ENCODE measurements at regions not wholly inside any gene's neighbourhood (a gene's known extent, or its start where the extent isn't known, plus 50 kb on each side); places are given as distances from the start of the nearest gene placed in this dataset.

DNA sequence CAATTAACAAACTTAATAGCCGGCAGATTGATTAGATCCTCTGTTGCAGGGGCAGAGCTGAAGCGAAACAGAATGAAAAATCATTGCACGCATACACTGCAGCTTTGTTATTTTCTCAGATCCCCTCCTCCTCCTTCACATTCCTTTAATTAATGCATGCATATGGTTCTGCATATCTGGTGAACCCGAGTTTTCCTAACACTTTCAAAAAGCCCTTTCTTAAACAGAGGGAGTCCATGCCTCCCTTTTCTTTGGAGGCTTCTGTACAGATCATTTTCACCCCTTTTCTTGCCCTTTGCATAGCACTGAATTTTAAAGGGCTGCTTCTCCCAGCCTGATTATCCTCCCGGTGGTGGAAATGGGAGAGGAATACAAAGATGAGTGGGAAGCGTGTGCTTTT lies 136.6 kb upstream of the TBCA start:
- Mint-ChIP-seq H3K27ac (no peak overlapping the region), H3K36me3 (no peaks in the 10 kb centered on the region; the same call in 1 of the 2 replicates), H3K27me3 (ENCODE audit: low read depth) (peaks cover 19% of the 10 kb centered on the region), H3K9me3 (peaks cover 18% of the 10 kb centered on the region), H3K4me1 (peaks cover 24% of the 10 kb centered on the region), H3K4me3 (no peak overlapping the region)
- ChIA-PET CTCF (no interaction called here), POLR2A (no interaction called here)
- ATAC-seq = no peak
- TF ChIP-seq CREB1 (CRISPR knock-in tag; IDR thresholded peaks at IDR 0.05) (no peak), GRHL2 (CRISPR knock-in tag; IDR thresholded peaks at IDR 0.05; ENCODE audit: insufficient replicate concordance, severe bottlenecking) (no peak)
- no peak for DNase-seq (ENCODE audit: low spot score)

DNA sequence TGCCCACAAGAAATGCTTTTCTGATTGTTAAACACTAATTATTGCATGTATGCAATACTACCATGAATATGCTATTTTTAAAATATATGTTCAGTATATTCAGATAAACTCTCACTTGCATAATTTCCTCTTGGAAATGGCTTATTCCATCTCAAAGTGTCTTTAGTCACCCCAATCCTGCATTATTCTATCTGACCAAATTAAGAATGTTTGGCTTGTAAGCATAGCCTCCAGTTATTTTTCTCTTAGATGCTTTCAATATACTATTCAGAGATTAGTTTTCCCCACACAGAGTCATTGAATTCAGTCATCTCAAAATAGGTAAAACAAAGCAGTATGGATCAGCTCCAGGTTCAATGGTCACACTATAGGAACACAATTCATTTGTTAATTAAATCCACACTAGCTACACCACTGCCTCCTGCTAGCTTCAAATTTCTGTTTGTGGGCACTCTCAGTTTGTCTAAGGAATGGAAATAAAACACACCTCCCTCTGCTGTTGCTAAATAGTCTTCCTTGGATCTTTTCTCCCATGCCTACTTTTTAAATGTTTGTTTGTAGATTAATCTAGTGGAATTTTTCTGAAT lies 134.6 kb upstream of the TBCA start:
- CTCF ChIA-PET = no interaction called here
- peaks cover 21% of the 10 kb centered on the region for H3K9me3 Mint-ChIP-seq
- no peaks in the 10 kb centered on the region; the same call in 1 of the 2 replicates for H3K36me3 Mint-ChIP-seq
- TF ChIP-seq, protein P1, sequence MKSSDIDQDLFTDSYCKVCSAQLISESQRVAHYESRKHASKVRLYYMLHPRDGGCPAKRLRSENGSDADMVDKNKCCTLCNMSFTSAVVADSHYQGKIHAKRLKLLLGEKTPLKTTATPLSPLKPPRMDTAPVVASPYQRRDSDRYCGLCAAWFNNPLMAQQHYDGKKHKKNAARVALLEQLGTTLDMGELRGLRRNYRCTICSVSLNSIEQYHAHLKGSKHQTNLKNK (CRISPR knock-in tag; IDR thresholded peaks at IDR 0.05) = no peak
- no peak for TF ChIP-seq RELA (CRISPR knock-in tag; IDR thresholded peaks at IDR 0.05; ENCODE audit: borderline replicate concordance)
- TF ChIP-seq NFYB (CRISPR knock-in tag; conservative IDR thresholded peaks at IDR 0.05; ENCODE audit: low read depth) = no peak
- no peak for TF ChIP-seq SOX15 (CRISPR knock-in tag; IDR thresholded peaks at IDR 0.05)
- TF ChIP-seq FOXP1 (CRISPR knock-in tag; IDR thresholded peaks at IDR 0.05; ENCODE audit: borderline replicate concordance) = no peak
- TF ChIP-seq NFE2L1 (CRISPR knock-in tag; IDR thresholded peaks at IDR 0.05) = no peak
- TF ChIP-seq ZNF138 (CRISPR knock-in tag; conservative IDR thresholded peaks at IDR 0.05) = no peak
- TF ChIP-seq, protein P2, sequence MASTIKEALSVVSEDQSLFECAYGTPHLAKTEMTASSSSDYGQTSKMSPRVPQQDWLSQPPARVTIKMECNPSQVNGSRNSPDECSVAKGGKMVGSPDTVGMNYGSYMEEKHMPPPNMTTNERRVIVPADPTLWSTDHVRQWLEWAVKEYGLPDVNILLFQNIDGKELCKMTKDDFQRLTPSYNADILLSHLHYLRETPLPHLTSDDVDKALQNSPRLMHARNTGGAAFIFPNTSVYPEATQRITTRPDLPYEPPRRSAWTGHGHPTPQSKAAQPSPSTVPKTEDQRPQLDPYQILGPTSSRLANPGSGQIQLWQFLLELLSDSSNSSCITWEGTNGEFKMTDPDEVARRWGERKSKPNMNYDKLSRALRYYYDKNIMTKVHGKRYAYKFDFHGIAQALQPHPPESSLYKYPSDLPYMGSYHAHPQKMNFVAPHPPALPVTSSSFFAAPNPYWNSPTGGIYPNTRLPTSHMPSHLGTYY (CRISPR knock-in tag; IDR thresholded peaks at IDR 0.05) = no peak
- TF ChIP-seq SMAD4 (CRISPR knock-in tag; IDR thresholded peaks at IDR 0.05) = no peak
- TF ChIP-seq TEAD4 (CRISPR knock-in tag; IDR thresholded peaks at IDR 0.05) = no peak
- no peak for TF ChIP-seq CREM (CRISPR knock-in tag; IDR thresholded peaks at IDR 0.05)
- no peak for TF ChIP-seq TEAD1 (CRISPR knock-in tag; IDR thresholded peaks at IDR 0.05)
- TF ChIP-seq ZNF263 (CRISPR knock-in tag; IDR thresholded peaks at IDR 0.05; ENCODE audit: low read depth) = no peak
- TF ChIP-seq, protein P3, sequence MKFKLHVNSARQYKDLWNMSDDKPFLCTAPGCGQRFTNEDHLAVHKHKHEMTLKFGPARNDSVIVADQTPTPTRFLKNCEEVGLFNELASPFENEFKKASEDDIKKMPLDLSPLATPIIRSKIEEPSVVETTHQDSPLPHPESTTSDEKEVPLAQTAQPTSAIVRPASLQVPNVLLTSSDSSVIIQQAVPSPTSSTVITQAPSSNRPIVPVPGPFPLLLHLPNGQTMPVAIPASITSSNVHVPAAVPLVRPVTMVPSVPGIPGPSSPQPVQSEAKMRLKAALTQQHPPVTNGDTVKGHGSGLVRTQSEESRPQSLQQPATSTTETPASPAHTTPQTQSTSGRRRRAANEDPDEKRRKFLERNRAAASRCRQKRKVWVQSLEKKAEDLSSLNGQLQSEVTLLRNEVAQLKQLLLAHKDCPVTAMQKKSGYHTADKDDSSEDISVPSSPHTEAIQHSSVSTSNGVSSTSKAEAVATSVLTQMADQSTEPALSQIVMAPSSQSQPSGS (CRISPR knock-in tag; IDR thresholded peaks at IDR 0.05; ENCODE audit: borderline replicate concordance, low read depth) = no peak
- no peak for TF ChIP-seq KAT7 (CRISPR knock-in tag; IDR thresholded peaks at IDR 0.05; ENCODE audit: borderline replicate concordance)
- no peak for TF ChIP-seq GTF2I (CRISPR knock-in tag; conservative IDR thresholded peaks at IDR 0.05)
- no peak for TF ChIP-seq NR2C2 (CRISPR knock-in tag; IDR thresholded peaks at IDR 0.05)
- H3K27ac Mint-ChIP-seq = no peak overlapping the region
- H3K4me3 Mint-ChIP-seq = no peak overlapping the region
- H3K27me3 Mint-ChIP-seq (ENCODE audit: low read depth) = peaks cover 29% of the 10 kb centered on the region
- H3K4me1 Mint-ChIP-seq = peaks cover 24% of the 10 kb centered on the region
- POLR2A ChIA-PET = no interaction called here
- ATAC-seq (peak; percentile 69), DNase-seq (ENCODE audit: low spot score) (no peak)

DNA sequence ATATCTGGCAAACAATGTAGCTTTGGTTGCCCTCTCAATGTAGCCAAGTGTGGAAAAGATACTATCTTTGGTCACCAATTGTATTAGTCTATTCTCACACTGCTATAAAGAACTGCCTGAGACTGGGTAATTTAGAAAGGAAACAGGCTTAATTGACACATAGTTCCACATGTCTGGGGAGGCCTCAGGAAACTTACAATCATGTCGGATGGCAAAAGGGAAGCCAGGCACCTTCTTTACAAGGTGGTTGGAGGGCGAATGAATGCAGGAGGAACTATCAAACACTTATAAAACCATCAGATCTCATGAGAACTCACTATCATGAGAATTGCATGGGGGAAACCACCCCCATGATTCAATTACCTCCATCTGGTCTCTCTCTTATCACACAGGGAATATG lies 133.1 kb upstream of the TBCA start:
- ATAC-seq (no peak), DNase-seq (ENCODE audit: low spot score) (no peak)
- H3K4me3 Mint-ChIP-seq = no peak overlapping the region
- no peaks in the 10 kb centered on the region; the same call in 1 of the 2 replicates for H3K36me3 Mint-ChIP-seq
- ChIA-PET POLR2A (no interaction called here), CTCF (no interaction called here)
- peaks cover 29% of the 10 kb centered on the region for H3K27me3 Mint-ChIP-seq (ENCODE audit: low read depth)
- H3K27ac Mint-ChIP-seq = no peak overlapping the region
- H3K9me3 Mint-ChIP-seq = peaks cover 8% of the 10 kb centered on the region
- peaks cover 24% of the 10 kb centered on the region for H3K4me1 Mint-ChIP-seq
- TF ChIP-seq ZNF219 (CRISPR knock-in tag; IDR thresholded peaks at IDR 0.05; ENCODE audit: borderline replicate concordance) = no peak
- no peak for TF ChIP-seq ZNF396 (CRISPR knock-in tag; IDR thresholded peaks at IDR 0.05; ENCODE audit: borderline replicate concordance)
- TF ChIP-seq, protein P4, sequence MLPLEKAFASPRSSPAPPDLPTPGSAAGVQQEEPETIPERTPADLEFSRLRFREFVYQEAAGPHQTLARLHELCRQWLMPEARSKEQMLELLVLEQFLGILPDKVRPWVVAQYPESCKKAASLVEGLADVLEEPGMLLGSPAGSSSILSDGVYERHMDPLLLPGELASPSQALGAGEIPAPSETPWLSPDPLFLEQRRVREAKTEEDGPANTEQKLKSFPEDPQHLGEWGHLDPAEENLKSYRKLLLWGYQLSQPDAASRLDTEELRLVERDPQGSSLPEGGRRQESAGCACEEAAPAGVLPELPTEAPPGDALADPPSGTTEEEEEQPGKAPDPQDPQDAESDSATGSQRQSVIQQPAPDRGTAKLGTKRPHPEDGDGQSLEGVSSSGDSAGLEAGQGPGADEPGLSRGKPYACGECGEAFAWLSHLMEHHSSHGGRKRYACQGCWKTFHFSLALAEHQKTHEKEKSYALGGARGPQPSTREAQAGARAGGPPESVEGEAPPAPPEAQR (CRISPR knock-in tag; IDR thresholded peaks at IDR 0.05) = no peak
- TF ChIP-seq, protein P5, sequence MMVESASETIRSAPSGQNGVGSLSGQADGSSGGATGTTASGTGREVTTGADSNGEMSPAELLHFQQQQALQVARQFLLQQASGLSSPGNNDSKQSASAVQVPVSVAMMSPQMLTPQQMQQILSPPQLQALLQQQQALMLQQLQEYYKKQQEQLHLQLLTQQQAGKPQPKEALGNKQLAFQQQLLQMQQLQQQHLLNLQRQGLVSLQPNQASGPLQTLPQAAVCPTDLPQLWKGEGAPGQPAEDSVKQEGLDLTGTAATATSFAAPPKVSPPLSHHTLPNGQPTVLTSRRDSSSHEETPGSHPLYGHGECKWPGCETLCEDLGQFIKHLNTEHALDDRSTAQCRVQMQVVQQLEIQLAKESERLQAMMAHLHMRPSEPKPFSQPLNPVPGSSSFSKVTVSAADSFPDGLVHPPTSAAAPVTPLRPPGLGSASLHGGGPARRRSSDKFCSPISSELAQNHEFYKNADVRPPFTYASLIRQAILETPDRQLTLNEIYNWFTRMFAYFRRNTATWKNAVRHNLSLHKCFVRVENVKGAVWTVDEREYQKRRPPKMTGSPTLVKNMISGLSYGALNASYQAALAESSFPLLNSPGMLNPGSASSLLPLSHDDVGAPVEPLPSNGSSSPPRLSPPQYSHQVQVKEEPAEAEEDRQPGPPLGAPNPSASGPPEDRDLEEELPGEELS (CRISPR knock-in tag; IDR thresholded peaks at IDR 0.05) = no peak
- no peak for TF ChIP-seq GABPB1 (CRISPR knock-in tag; IDR thresholded peaks at IDR 0.05)
- TF ChIP-seq IRF2 (CRISPR knock-in tag; IDR thresholded peaks at IDR 0.05; ENCODE audit: borderline replicate concordance, low read depth) = no peak
- TF ChIP-seq PRRX2 (CRISPR knock-in tag; IDR thresholded peaks at IDR 0.05) = no peak
- TF ChIP-seq, protein P6, sequence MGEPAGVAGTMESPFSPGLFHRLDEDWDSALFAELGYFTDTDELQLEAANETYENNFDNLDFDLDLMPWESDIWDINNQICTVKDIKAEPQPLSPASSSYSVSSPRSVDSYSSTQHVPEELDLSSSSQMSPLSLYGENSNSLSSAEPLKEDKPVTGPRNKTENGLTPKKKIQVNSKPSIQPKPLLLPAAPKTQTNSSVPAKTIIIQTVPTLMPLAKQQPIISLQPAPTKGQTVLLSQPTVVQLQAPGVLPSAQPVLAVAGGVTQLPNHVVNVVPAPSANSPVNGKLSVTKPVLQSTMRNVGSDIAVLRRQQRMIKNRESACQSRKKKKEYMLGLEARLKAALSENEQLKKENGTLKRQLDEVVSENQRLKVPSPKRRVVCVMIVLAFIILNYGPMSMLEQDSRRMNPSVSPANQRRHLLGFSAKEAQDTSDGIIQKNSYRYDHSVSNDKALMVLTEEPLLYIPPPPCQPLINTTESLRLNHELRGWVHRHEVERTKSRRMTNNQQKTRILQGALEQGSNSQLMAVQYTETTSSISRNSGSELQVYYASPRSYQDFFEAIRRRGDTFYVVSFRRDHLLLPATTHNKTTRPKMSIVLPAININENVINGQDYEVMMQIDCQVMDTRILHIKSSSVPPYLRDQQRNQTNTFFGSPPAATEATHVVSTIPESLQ (CRISPR knock-in tag; IDR thresholded peaks at IDR 0.05) = no peak
